Mesenchymal stem cell (in vitro differentiated cells and primary cell): ENCODE measurements at regions not wholly inside any gene's neighbourhood (a gene's known extent, or its start where the extent isn't known, plus 50 kb on each side); places are given as distances from the start of the nearest gene placed in this dataset.
"Not testable (repeated sequence)": the region's sequence is repeated elsewhere in the genome, so short reads cannot be mapped to it uniquely, and the experiment has no call there.

Experiments used
- DNase-seq: peaks from one replicate; pipeline ENCODE4 v3.0.0-alpha.2; 2013
- H2AFZ ChIP-seq: one replicate; pipeline ENCODE4 v1.6.1; 2013; ENCODE audit warnings: low read depth, mild to moderate bottlenecking, control low read depth, inconsistent platforms, low read length, moderate library complexity
- H2AK5ac ChIP-seq: 2 replicates; pipeline ENCODE4 v1.6.1; 2013; ENCODE audit warnings: low read length, moderate library complexity, mild to moderate bottlenecking, inconsistent platforms; ENCODE audit not compliant: severe bottlenecking
- H2BK120ac ChIP-seq: one replicate; pipeline ENCODE4 v1.6.1; 2013; ENCODE audit warnings: low read depth, mild to moderate bottlenecking, inconsistent platforms, low read length, moderate library complexity
- H2BK12ac ChIP-seq, 2 experiments: one replicate each; pipeline ENCODE4 v1.6.1; 2013; ENCODE audit warnings: inconsistent platforms in 2 of 2, low read length in 2 of 2, mild to moderate bottlenecking in 2 of 2, moderate library complexity in 2 of 2, control low read depth in 1 of 2
- H2BK15ac ChIP-seq: one replicate; pipeline ENCODE4 v1.6.1; 2013; ENCODE audit warnings: mild to moderate bottlenecking, low read depth, inconsistent platforms; ENCODE audit not compliant: poor library complexity, severe bottlenecking
- H2BK5ac ChIP-seq: 2 replicates; pipeline ENCODE4 v1.6.1; 2013; ENCODE audit warnings: low read depth, mild to moderate bottlenecking, low read length, control low read depth, inconsistent platforms; ENCODE audit not compliant: poor library complexity, severe bottlenecking
- H3K14ac ChIP-seq, 2 experiments: one replicate each; pipeline ENCODE4 v1.6.1; 2013; ENCODE audit warnings: inconsistent platforms in 2 of 2, low read length in 2 of 2, control low read depth in 1 of 2, mild to moderate bottlenecking in 1 of 2, moderate library complexity in 1 of 2
- H3K18ac ChIP-seq, 2 experiments: one replicate each; pipeline ENCODE4 v1.6.1; 2013; ENCODE audit warnings: inconsistent platforms in 2 of 2, low read length in 2 of 2, control low read depth in 1 of 2, low read depth in 1 of 2, mild to moderate bottlenecking in 1 of 2
- H3K23ac ChIP-seq, 2 experiments: one replicate each; pipeline ENCODE4 v1.6.1; 2013; ENCODE audit warnings: inconsistent platforms in 2 of 2, low read length in 2 of 2, mild to moderate bottlenecking in 2 of 2, moderate library complexity in 2 of 2, control low read depth in 1 of 2
- H3K27ac ChIP-seq: 2 replicates; pipeline ENCODE4 v1.5.1; 2013; ENCODE audit warnings: mild to moderate bottlenecking, moderate library complexity, low read length, control low read depth, inconsistent platforms; ENCODE audit not compliant: poor library complexity, severe bottlenecking
- H3K27me3 ChIP-seq, 2 experiments: 2 replicates each; pipeline versions ENCODE4 v1.6.1 to v1.7.0; 2013; ENCODE audit warnings: low read length in 2 of 2, mild to moderate bottlenecking in 2 of 2, moderate library complexity in 2 of 2, control low read depth in 1 of 2, inconsistent platforms in 1 of 2; ENCODE audit not compliant: control insufficient read depth in 1 of 2, insufficient read depth in 1 of 2
- H3K36me3 ChIP-seq, 2 experiments: 2 replicates each; pipeline versions ENCODE4 v1.6.1 to v1.7.0; 2013; ENCODE audit warnings: low read length in 2 of 2, control low read depth in 1 of 2, inconsistent platforms in 1 of 2, low read depth in 1 of 2, mild to moderate bottlenecking in 1 of 2; ENCODE audit not compliant: insufficient read depth in 2 of 2, control insufficient read depth in 1 of 2
- H3K4ac ChIP-seq, 2 experiments: one replicate each; pipeline ENCODE4 v1.6.1; 2013; ENCODE audit warnings: inconsistent platforms in 2 of 2, low read length in 2 of 2, mild to moderate bottlenecking in 2 of 2, moderate library complexity in 2 of 2, control low read depth in 1 of 2, low read depth in 1 of 2
- H3K4me1 ChIP-seq: 2 replicates; pipeline ENCODE4 v1.6.1; 2013; ENCODE audit warnings: low read depth, low read length, control low read depth; ENCODE audit not compliant: control insufficient read depth, insufficient read depth
- H3K4me2 ChIP-seq: 2 replicates; pipeline ENCODE4 v1.6.1; 2013; ENCODE audit warnings: low read length, mild to moderate bottlenecking, inconsistent platforms; ENCODE audit not compliant: poor library complexity, severe bottlenecking
- H3K4me3 ChIP-seq, 2 experiments: 2 replicates each; pipeline versions ENCODE4 v1.5.1 to v1.7.0; 2013; ENCODE audit warnings: low read length in 2 of 2, mild to moderate bottlenecking in 2 of 2, control low read depth in 1 of 2, low read depth in 1 of 2; ENCODE audit not compliant: insufficient read depth in 1 of 2
- H3K79me1 ChIP-seq: replicated peaks from 2 replicates; pipeline ENCODE4 v1.6.1; 2013; ENCODE audit warnings: mild to moderate bottlenecking, control low read depth, low read length, inconsistent platforms; ENCODE audit not compliant: poor library complexity, severe bottlenecking
- H3K9ac ChIP-seq: 2 replicates; pipeline ENCODE4 v1.7.0; 2013; ENCODE audit warnings: mild to moderate bottlenecking, low read length, moderate library complexity
- H3K9me3 ChIP-seq: 2 replicates; pipeline ENCODE4 v1.7.0; 2013; ENCODE audit warnings: mild to moderate bottlenecking, low read length; ENCODE audit not compliant: control insufficient read depth
- H4K8ac ChIP-seq: one replicate; pipeline ENCODE4 v1.6.1; 2013; ENCODE audit warnings: inconsistent platforms, mild to moderate bottlenecking, low read length, moderate library complexity
- H4K91ac ChIP-seq: one replicate; pipeline ENCODE4 v1.6.1; 2013; ENCODE audit warnings: mild to moderate bottlenecking, low read length, inconsistent platforms
- WGBS: methylation state at CpG from one replicate; pipeline ENCODE4 v1.1.7; 2013; ENCODE audit warnings: mixed read lengths; 5-methylcytosine and 5-hydroxymethylcytosine counted together

DNA sequence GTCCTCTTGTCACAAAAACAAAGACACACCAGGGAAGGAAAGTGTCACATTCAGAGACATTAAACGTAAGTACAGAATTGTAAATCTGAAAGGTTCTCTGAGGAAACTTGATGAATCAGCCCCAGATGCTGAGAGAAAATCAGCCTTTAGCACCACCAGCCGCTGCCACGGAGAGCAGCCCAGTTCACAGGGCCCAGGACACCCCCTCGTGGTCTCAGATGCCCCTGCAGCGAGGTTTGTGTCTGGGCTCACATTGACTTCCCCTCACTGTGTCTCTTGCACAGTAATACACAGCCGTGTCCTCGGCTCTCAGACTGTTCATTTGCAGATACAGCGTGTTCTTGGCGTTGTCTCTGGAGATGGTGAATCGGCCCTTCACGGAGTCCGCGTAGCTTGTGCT is 1283.8 kb downstream of the TMEM121 start:
- not testable (repeated sequence) for H3K4me2 ChIP-seq, H3K14ac ChIP-seq, H3K9ac ChIP-seq, H3K18ac ChIP-seq, H4K8ac ChIP-seq, H2BK5ac ChIP-seq, H3K27ac ChIP-seq, H2BK15ac ChIP-seq, H2AK5ac ChIP-seq, H3K79me1 ChIP-seq, H3K9me3 ChIP-seq, H3K4ac ChIP-seq, H4K91ac ChIP-seq, H3K36me3 ChIP-seq, H2AFZ ChIP-seq, DNase-seq, H3K4me3 ChIP-seq, H3K4me1 ChIP-seq, H2BK120ac ChIP-seq, H3K27me3 ChIP-seq, H3K23ac ChIP-seq, H2BK12ac ChIP-seq
- WGBS: 72% methylated on average over 12 of the region's 13 CpGs

DNA sequence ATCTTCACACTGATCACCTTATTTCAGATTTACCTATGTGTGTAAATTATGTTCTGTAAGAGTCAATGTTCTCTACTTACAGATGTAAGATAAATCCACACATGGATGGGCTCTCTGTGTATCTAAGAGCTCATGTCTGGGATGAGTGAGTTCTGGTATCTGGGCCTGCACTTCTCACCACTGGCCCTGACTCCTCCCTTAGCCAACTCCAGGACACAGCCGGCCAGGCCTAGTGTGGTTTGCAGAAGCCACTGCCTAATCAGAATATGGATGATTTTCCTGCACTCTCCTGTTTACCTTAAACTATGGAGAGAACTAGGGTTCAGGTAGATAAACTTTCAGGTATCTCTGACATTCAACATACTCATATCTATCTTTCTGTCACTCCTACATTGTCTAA is 1284.8 kb downstream of the TMEM121 start:
- no peak overlapping the region for H2BK15ac ChIP-seq
- H3K4me1 ChIP-seq: no peaks in the 10 kb centered on the region
- WGBS: 25% methylated on average over 1 of the region's 1 CpG
- H3K36me3 ChIP-seq: no peaks in the 10 kb centered on the region
- no peak overlapping the region for H2BK120ac ChIP-seq
- no peak overlapping the region for H2AFZ ChIP-seq
- no peak overlapping the region for H3K9ac ChIP-seq
- no peak overlapping the region for H2BK12ac ChIP-seq
- no peaks in the 10 kb centered on the region for H3K79me1 ChIP-seq
- no peaks in the 10 kb centered on the region for H3K27me3 ChIP-seq
- H3K14ac ChIP-seq: no peak overlapping the region
- H3K4me2 ChIP-seq: no peak overlapping the region
- H4K8ac ChIP-seq: no peak overlapping the region
- H3K23ac ChIP-seq: no peak overlapping the region
- H3K9me3 ChIP-seq: peaks cover 2% of the 10 kb centered on the region
- DNase-seq: no peak
- no peak overlapping the region for H2BK5ac ChIP-seq
- no peak overlapping the region for H3K18ac ChIP-seq
- no peak overlapping the region for H3K27ac ChIP-seq
- no peak overlapping the region for H4K91ac ChIP-seq
- H2AK5ac ChIP-seq: no peak overlapping the region
- no peak overlapping the region for H3K4ac ChIP-seq
- H3K4me3 ChIP-seq: no peak overlapping the region

DNA sequence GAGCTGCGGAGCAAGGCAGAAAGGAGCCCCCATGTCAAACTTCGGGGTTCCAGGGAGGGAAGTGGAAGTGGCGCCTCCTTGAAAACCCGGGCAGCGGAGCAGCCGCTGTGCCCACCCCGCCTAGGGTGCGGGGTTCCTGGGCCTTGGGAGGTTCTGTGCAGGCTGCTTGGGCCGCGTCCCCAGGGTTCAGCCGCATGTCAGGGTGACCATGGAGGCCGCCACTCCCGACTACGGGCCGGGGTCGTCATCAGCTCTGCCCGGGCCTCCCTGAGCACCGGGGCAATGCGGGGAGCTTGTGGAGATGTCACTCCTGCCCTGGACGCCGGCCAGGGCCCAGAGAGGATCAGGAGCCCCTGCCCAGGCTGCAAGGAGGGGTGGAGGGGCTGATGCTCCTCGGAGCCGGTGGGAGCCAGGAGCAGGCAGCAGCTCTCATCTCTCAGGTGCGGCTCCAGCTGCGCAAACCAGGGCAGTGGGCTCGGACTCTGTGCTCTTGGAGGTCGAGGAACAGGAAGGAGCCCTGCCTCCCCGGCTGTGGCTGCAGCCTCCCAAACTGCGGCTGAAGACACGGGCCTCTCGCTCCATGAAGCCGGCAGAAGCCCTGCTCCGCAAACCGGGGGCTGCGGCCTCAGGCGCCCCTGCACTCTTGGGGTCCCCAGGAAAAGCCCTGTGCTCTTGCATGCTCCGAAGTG is 1286.5 kb downstream of the TMEM121 start:
- Histone ChIP-seq H3K4me2 (no peak overlapping the region), H2BK120ac (no peak overlapping the region), H3K23ac (no peak overlapping the region), H2AK5ac (no peak overlapping the region), H2BK5ac (no peak overlapping the region), H3K27ac (no peak overlapping the region), H3K4ac (no peak overlapping the region), H3K9ac (no peak overlapping the region), H4K91ac (no peak overlapping the region), H3K14ac (no peak overlapping the region), H3K36me3 (no peaks in the 10 kb centered on the region), H3K9me3 (no peaks in the 10 kb centered on the region), H3K4me3 (no peak overlapping the region), H3K79me1 (no peaks in the 10 kb centered on the region), H3K27me3 (no peaks in the 10 kb centered on the region), H2BK15ac (no peak overlapping the region), H2BK12ac (no peak overlapping the region), H3K18ac (no peak overlapping the region), H3K4me1 (no peaks in the 10 kb centered on the region), H2AFZ (no peak overlapping the region), H4K8ac (no peak overlapping the region)
- 85% methylated on average over 37 of the region's 37 CpGs for WGBS
- no peak for DNase-seq

DNA sequence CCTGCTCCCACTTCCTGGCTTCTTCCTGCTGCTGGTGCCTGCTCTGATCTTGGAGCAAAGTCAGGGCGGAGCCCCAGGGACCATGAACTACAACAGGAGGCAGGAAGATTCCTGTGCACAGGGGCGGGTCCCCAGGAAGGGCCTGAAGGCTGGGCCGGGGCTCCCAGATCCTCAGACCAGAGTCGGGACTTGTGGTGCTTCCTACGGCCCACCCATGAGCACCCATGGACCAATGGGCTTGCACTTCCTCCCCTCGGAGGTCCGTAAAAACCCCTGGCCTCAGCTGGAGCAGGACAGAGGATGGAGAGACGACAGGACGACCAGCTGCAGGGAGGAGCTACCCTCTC is 1287.1 kb downstream of the TMEM121 start:
- H3K23ac ChIP-seq: no peak overlapping the region
- no peak overlapping the region for H2BK120ac ChIP-seq
- no peak overlapping the region for H3K14ac ChIP-seq
- H3K36me3 ChIP-seq: no peaks in the 10 kb centered on the region
- H3K27ac ChIP-seq: no peak overlapping the region
- no peak overlapping the region for H3K4me3 ChIP-seq
- H4K91ac ChIP-seq: no peak overlapping the region
- WGBS: 68% methylated on average over 9 of the region's 9 CpGs
- H3K9me3 ChIP-seq: no peaks in the 10 kb centered on the region
- no peak overlapping the region for H2BK12ac ChIP-seq
- H3K9ac ChIP-seq: no peak overlapping the region
- H3K4ac ChIP-seq: no peak overlapping the region
- no peak for DNase-seq
- no peak overlapping the region for H3K18ac ChIP-seq
- H3K4me1 ChIP-seq: no peaks in the 10 kb centered on the region
- H2AK5ac ChIP-seq: no peak overlapping the region
- H3K79me1 ChIP-seq: no peaks in the 10 kb centered on the region
- no peak overlapping the region for H3K4me2 ChIP-seq
- H2AFZ ChIP-seq: no peak overlapping the region
- H2BK5ac ChIP-seq: no peak overlapping the region
- no peak overlapping the region for H4K8ac ChIP-seq
- H2BK15ac ChIP-seq: no peak overlapping the region
- no peaks in the 10 kb centered on the region for H3K27me3 ChIP-seq
